ENCODE measurements at regions not wholly inside any gene's neighbourhood (a gene's known extent, or its start where the extent isn't known, plus 50 kb on each side); places are given as distances from the start of the nearest gene placed in this dataset.

DNA sequence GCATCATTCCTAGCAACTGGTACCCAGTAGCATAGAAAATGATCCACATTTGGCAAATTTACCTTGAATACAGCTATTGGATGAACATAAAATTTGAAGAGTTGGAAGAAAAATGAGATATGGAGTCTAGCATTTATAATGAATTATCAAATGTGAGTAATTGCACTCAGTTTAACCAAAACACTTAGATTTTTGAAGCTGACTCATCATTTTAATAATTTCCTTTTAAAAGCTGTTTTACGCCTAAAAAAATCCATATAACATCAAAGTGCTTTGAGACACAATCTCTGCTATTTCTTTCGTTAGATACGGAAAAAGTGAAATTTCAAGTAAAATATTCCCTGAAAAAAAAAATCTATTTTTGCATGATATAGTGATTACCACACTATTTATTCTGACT, 767.4 kb downstream of the ROBO2 start:
- TF ChIP-seq, protein P1, sequence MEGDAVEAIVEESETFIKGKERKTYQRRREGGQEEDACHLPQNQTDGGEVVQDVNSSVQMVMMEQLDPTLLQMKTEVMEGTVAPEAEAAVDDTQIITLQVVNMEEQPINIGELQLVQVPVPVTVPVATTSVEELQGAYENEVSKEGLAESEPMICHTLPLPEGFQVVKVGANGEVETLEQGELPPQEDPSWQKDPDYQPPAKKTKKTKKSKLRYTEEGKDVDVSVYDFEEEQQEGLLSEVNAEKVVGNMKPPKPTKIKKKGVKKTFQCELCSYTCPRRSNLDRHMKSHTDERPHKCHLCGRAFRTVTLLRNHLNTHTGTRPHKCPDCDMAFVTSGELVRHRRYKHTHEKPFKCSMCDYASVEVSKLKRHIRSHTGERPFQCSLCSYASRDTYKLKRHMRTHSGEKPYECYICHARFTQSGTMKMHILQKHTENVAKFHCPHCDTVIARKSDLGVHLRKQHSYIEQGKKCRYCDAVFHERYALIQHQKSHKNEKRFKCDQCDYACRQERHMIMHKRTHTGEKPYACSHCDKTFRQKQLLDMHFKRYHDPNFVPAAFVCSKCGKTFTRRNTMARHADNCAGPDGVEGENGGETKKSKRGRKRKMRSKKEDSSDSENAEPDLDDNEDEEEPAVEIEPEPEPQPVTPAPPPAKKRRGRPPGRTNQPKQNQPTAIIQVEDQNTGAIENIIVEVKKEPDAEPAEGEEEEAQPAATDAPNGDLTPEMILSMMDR (IDR thresholded peaks at IDR 0.05; ENCODE audit: low read depth, low read length, missing control alignments): no peak
- DNase-seq (ENCODE audit: low read depth): no peak
- H3K4me3 ChIP-seq (ENCODE audit: low read depth, low read length): no peak overlapping the region

DNA sequence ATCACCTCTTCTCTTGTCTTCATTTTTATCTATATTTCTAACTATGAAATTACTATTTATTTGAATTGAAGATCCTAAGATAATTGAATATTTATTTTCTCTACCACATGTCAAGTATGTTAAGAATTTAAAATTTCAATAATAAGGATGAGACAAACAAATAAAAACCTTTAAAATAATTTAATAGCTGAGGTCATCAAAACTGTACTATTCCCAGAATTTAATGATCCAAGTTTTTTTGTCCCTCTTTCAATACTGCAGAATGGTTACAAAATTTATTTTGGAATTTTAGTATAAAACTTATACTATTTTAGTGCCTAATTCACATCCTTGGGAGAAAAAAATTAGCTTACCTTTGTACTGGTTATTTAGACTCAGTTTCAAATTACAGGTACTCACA, 774.9 kb downstream of the ROBO2 start:
- TF ChIP-seq, protein P1 (IDR thresholded peaks at IDR 0.05; ENCODE audit: low read depth, low read length, missing control alignments): no peak
- no peak for DNase-seq (ENCODE audit: low read depth)
- H3K4me3 ChIP-seq (ENCODE audit: low read depth, low read length): no peak overlapping the region

DNA sequence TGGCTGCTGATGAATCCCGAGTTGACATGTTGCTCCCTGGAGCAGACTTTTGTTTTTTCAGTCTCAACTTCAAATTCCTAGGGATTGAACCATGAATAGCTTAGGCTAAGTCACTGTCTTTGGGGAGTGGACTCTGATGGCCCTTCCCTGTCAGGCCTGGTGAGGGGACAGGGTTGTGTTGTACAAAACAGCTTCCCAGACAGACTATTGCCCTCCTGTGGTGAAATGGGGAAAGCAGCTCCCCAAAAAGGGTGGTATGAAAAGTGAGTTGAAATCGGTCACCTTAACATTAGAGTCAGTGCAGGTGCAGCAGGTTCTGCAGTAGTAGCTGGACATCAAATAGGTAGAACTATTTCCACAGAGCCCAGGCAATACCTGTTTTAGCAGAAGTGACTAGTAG, 775.6 kb downstream of the ROBO2 start:
- DNase-seq (ENCODE audit: low read depth): no peak
- TF ChIP-seq, protein P1 (IDR thresholded peaks at IDR 0.05; ENCODE audit: low read depth, low read length, missing control alignments): no peak
- no peak overlapping the region for H3K4me3 ChIP-seq (ENCODE audit: low read depth, low read length)

DNA sequence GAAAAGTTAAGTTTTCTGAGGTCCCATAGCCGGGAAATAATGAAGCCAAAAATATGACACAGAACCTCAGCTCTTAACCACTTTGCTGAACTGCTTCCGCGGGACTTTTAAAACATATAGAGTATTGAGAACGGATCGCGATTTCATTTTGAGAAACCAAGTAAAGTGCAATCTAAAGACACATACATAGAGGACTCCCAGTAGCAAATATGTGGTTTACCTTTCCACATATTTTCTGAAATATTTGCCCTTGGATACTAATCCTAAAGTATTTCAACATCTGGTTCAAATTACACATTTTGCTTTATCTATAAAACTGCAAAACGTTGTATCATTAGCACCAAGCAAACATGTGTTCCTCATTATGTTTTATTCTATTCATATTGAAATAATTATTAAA, 776.5 kb downstream of the ROBO2 start:
- TF ChIP-seq, protein P1 (IDR thresholded peaks at IDR 0.05; ENCODE audit: low read depth, low read length, missing control alignments): no peak
- H3K4me3 ChIP-seq (ENCODE audit: low read depth, low read length): no peak overlapping the region
- no peak for DNase-seq (ENCODE audit: low read depth)

DNA sequence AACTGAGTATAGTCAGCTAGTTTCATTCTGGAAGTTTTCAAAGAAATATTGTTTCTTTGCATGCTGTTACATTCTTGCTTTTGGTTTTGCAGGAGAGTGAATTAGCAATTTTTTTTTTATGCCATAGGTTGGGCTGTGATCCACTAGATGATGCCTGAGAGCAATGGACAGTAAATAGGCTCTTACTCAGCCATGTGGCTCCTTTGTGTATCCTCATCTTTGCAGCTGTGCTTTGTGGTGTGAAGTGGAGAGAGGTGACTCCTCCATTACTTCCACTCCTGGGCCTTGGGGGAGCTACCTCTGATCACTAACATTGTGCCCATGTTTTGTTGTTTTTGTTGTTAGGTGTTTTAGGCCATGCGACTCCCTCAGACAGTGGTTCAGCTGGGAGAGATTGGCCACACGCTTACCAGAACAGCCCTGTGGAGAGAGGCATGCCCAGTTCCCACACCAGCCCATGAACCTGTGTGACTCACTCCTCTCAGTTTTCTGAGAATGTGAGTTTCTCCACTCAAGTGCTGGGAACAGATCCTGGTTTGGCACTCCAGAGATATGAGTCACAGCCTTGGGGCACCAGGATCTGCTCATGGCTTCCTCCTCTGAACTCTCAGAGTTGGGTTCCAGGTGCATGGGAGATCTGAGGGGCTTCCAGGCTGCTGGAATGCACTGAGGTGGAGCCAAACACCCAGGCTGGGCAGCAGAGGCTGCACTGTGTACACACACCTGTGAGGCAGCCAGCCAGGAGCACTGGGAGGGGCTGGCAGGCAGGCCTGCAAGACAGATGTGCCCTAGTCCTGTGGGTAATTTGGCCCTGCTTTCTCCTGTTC, 785.3 kb downstream of the ROBO2 start:
- TF ChIP-seq, protein P1 (IDR thresholded peaks at IDR 0.05; ENCODE audit: low read depth, low read length, missing control alignments): no peak
- DNase-seq (ENCODE audit: low read depth): no peak
- H3K4me3 ChIP-seq (ENCODE audit: low read depth, low read length): no peak overlapping the region

DNA sequence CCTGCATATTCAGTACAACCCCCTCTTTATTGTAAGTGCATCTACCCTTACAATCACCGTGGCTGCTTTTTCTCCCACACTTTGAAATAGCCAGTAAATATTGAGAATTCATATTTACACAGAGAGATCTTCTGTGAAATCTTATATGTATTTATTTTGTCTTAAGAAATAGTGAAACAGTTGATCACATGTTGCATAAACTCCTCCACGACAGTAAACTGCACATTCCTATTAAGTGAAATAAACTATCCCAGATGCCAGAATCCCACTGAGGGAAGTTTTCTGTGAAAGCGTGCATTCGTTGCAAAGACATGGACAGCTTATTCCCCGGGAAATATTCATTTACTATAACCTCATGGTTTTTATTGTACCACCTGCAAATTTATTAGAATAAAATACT, 796.0 kb downstream of the ROBO2 start:
- TF ChIP-seq, protein P1 (IDR thresholded peaks at IDR 0.05; ENCODE audit: low read depth, low read length, missing control alignments): no peak
- no peak overlapping the region for H3K4me3 ChIP-seq (ENCODE audit: low read depth, low read length)
- no peak for DNase-seq (ENCODE audit: low read depth)

Data from GM12864 (cell line).